Activated T-cell treated with anti-CD3 and anti-CD28 coated beads, Interleukin-2, amount 50 U/mL, for 72 hours (primary cell): ENCODE measurements at regions not wholly inside any gene's neighbourhood (a gene's known extent, or its start where the extent isn't known, plus 50 kb on each side); places are given as distances from the start of the nearest gene placed in this dataset.

ENCODE experiments used
- ATAC-seq, 2 donors: fragments of 150-1000 bp; cut with Tn5 transposase; replicated peaks in 1 of 2; 2 replicates each; pipeline ENCODE4 v1.10.0; 2021; ENCODE audit warnings: moderate library complexity in 2 of 2, mild to moderate bottlenecking in 1 of 2
- DNase-seq, 2 donors: peaks; one replicate each; pipeline ENCODE4 v3.0.0; 2021 to 2022; ENCODE audit warnings: mixed read lengths in 1 of 2
- H3K27ac Mint-ChIP-seq: one replicate; pipeline ENCODE4 v1.8.0; 2022; ENCODE audit warnings: mild to moderate bottlenecking, moderate library complexity, mixed read lengths
- H3K27me3 Mint-ChIP-seq: one replicate; pipeline ENCODE4 v1.8.0; 2022; ENCODE audit warnings: low read depth, mixed read lengths
- H3K36me3 Mint-ChIP-seq, 2 donors: one replicate each; pipeline ENCODE4 v1.8.0; 2022; ENCODE audit warnings: mixed read lengths in 2 of 2, mild to moderate bottlenecking in 1 of 2; ENCODE audit not compliant: insufficient read depth in 2 of 2
- H3K4me1 Mint-ChIP-seq: one replicate; pipeline ENCODE4 v1.8.0; 2022; ENCODE audit warnings: low read depth, mixed read lengths
- H3K4me3 Mint-ChIP-seq, 2 donors: one replicate each; pipeline ENCODE4 v1.8.0; 2022; ENCODE audit warnings: mild to moderate bottlenecking in 2 of 2, mixed read lengths in 2 of 2, moderate library complexity in 2 of 2
- H3K9me3 Mint-ChIP-seq, 2 donors: one replicate each; pipeline ENCODE4 v1.8.0; 2022; ENCODE audit warnings: mixed read lengths in 2 of 2

GRCh38 chr2:116057538-116057937, 1615.1 kb downstream of the DPP10 start:
- H3K4me1 Mint-ChIP-seq: no peaks in the 10 kb centered on the region
- peaks cover 3 to 6% of the 10 kb centered on the region in 2 donors for H3K36me3 Mint-ChIP-seq
- DNase-seq (no peak), ATAC-seq (no peak)
- H3K27me3 Mint-ChIP-seq: no peaks in the 10 kb centered on the region
- peaks cover 2 to 13% of the 10 kb centered on the region in 2 donors for H3K9me3 Mint-ChIP-seq
- H3K4me3 Mint-ChIP-seq: no peak overlapping the region
- H3K27ac Mint-ChIP-seq: no peak overlapping the region

DNA sequence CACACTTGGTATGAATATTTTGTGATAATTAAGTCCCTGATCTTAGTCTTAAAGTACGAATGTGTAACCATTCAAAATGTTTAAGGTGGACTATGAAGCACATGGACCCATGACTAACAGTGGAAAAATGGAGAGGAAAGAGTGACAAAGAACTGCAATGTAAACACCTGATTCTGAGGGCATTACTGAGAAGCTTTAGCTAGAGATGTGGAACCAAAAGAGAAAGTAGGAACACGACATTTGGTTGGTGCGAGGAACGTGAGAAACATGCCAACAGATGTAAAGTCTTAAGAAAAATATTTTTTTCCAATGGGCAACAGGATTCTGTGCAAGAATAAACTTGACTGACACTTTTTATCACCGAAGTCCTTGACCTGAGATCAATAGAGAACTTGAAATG, 1618.6 kb downstream of the DPP10 start:
- peaks cover 2% of the 10 kb centered on the region in 2 donors for H3K36me3 Mint-ChIP-seq
- no peaks in the 10 kb centered on the region for H3K4me1 Mint-ChIP-seq
- no peak for DNase-seq
- H3K4me3 Mint-ChIP-seq: no peak overlapping the region
- no peaks in the 10 kb centered on the region for H3K27me3 Mint-ChIP-seq
- no peak for ATAC-seq
- peaks cover 3 to 11% of the 10 kb centered on the region in 2 donors for H3K9me3 Mint-ChIP-seq
- H3K27ac Mint-ChIP-seq: no peak overlapping the region

- no peak overlapping the region for H3K4me3 Mint-ChIP-seq
- no peaks in the 10 kb centered on the region for H3K4me1 Mint-ChIP-seq
- ATAC-seq: no peak
- peaks cover 9 to 10% of the 10 kb centered on the region in 2 donors for H3K9me3 Mint-ChIP-seq
- H3K36me3 Mint-ChIP-seq: no peaks in the 10 kb centered on the region
- no peak overlapping the region for H3K27ac Mint-ChIP-seq
- no peak for DNase-seq
- no peaks in the 10 kb centered on the region for H3K27me3 Mint-ChIP-seq
Measured at GRCh38 chr2:116073731-116074130, 1631.3 kb downstream of the DPP10 start.

DNA sequence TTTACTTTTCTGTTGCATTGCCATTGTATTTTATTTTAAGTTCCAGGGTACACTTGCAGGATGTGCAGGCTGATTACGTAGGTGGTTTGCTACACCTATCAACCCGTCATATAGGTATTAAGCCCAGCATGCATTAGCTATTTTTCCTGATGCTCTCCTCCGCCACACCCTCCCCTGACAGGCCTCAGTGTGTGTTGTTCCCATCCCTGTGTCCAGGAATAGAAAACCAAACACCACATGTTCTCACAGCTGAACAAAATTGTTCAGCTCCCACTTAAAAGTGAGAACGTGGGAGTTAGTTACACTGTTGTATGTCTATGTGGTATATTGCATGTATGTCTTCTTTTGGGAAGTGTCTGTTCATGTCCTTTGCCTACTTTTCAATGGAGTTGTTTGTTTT, 1631.7 kb downstream of the DPP10 start:
- ATAC-seq: no peak
- H3K4me1 Mint-ChIP-seq: no peaks in the 10 kb centered on the region
- H3K36me3 Mint-ChIP-seq: no peaks in the 10 kb centered on the region
- no peaks in the 10 kb centered on the region for H3K27me3 Mint-ChIP-seq
- H3K9me3 Mint-ChIP-seq: peaks cover 4 to 10% of the 10 kb centered on the region in 2 donors
- DNase-seq: no peak
- H3K27ac Mint-ChIP-seq: no peak overlapping the region
- H3K4me3 Mint-ChIP-seq: no peak overlapping the region

DNA sequence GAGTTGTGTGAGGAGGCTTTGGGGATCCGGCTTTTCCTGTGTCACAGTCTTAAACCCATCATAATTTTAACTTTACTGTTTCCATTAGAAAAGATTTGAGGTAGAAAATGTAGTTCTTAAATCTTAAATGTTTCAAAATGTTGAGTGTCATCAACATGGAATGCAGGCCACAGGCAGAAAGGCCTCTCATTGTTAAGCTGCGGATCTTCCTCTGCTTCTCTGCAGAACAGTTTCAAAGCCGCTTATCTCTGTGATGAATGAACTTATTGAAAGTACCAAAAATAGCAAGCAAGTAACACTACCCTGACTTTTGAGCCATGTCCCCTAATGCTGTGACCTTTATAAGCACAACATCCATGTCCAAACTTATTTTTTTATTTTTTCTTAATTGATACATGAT, 1645.8 kb downstream of the DPP10 start:
- Mint-ChIP-seq H3K36me3 (peaks cover 3% of the 10 kb centered on the region in 2 donors), H3K4me3 (no peak overlapping the region), H3K4me1 (no peaks in the 10 kb centered on the region), H3K27ac (no peak overlapping the region), H3K27me3 (no peaks in the 10 kb centered on the region), H3K9me3 (peaks cover 5 to 10% of the 10 kb centered on the region in 2 donors)
- DNase-seq (no peak), ATAC-seq (no peak)

- Mint-ChIP-seq H3K27me3 (no peaks in the 10 kb centered on the region), H3K27ac (no peak overlapping the region), H3K36me3 (peaks cover 3 to 6% of the 10 kb centered on the region in 2 donors), H3K9me3 (peaks cover 14 to 24% of the 10 kb centered on the region in 2 donors), H3K4me3 (no peak overlapping the region), H3K4me1 (no peaks in the 10 kb centered on the region)
- DNase-seq (no peak), ATAC-seq (no peak)
Measured at GRCh38 chr2:116094196-116094595, 1651.8 kb downstream of the DPP10 start.

DNA sequence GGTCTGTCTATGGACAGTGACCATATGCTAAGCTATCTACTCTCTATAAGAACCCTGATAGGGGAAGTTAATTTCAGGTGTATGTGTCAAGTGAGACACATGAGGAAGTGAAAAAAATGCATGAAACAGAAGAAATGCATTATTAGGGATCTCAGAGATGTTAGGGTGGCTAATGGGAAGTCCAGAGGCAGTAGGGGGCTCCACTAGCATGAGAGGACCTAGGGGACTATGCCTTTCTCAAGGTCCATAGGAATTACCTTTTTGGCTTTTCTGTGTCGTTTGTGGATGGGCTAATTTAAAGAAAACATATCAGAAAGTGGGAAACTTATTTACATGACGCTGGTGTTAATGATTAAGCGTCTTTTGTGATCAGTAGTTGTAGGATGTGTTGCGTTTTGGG, 1653.2 kb downstream of the DPP10 start:
- H3K27ac Mint-ChIP-seq: no peak overlapping the region
- H3K36me3 Mint-ChIP-seq: peaks cover 0 to 2% of the 10 kb centered on the region in 2 donors
- H3K4me1 Mint-ChIP-seq: no peaks in the 10 kb centered on the region
- no peaks in the 10 kb centered on the region for H3K27me3 Mint-ChIP-seq
- peaks cover 16 to 21% of the 10 kb centered on the region in 2 donors for H3K9me3 Mint-ChIP-seq
- no peak for DNase-seq
- no peak for ATAC-seq
- H3K4me3 Mint-ChIP-seq: no peak overlapping the region

DNA sequence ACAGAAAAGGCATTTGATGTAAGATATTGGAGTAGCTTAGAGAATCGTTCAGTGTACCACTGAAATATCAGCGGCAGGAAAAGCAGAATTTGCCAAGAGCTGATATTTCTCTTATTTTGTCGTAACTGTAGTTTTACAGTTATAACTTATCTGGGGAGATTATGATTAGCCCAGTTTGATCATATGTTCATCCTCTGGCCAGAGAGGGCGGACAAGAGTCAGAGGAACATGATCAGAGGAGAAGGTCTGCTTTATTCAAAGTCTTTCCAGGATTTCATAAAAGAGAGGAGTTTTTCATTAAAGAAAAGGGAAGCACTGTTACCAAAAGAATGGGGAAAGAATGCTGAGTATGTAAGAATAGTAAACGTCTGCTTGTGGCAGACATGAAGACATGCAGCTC, 1655.6 kb downstream of the DPP10 start:
- Mint-ChIP-seq H3K9me3 (peaks cover 16% of the 10 kb centered on the region in 2 donors), H3K36me3 (peaks cover 0 to 2% of the 10 kb centered on the region in 2 donors), H3K27me3 (no peaks in the 10 kb centered on the region), H3K4me3 (no peak overlapping the region), H3K4me1 (no peaks in the 10 kb centered on the region), H3K27ac (no peak overlapping the region)
- DNase-seq: no peak
- ATAC-seq: no peak

- ATAC-seq (no peak), DNase-seq (no peak)
- Mint-ChIP-seq H3K27me3 (no peaks in the 10 kb centered on the region), H3K36me3 (no peaks in the 10 kb centered on the region), H3K4me3 (no peak overlapping the region), H3K9me3 (peaks cover 0 to 3% of the 10 kb centered on the region in 2 donors), H3K27ac (no peak overlapping the region), H3K4me1 (no peaks in the 10 kb centered on the region)
Measured at GRCh38 chr2:116109471-116109870, 1667.0 kb downstream of the DPP10 start.

DNA sequence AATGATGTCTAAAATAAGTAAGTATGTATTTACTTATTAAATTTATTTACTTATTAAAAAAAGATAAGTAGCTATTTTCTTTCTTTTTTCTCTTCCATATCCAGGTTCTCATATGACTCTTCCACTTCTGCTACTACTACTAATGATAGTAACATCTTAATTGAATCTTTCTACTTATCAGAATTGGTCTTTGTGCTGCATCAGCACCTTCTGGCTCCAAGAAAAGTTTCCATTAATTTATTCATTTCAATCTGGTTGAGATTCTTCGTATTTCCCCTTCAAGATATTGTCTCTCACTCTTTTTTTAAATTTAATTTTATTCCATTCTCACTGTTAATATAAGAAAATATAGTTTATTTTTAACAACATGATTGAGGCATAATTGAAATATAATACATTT, 1675.4 kb downstream of the DPP10 start:
- H3K27me3 Mint-ChIP-seq: no peaks in the 10 kb centered on the region
- peaks cover 0 to 2% of the 10 kb centered on the region in 2 donors for H3K36me3 Mint-ChIP-seq
- no peak overlapping the region for H3K4me3 Mint-ChIP-seq

DNA sequence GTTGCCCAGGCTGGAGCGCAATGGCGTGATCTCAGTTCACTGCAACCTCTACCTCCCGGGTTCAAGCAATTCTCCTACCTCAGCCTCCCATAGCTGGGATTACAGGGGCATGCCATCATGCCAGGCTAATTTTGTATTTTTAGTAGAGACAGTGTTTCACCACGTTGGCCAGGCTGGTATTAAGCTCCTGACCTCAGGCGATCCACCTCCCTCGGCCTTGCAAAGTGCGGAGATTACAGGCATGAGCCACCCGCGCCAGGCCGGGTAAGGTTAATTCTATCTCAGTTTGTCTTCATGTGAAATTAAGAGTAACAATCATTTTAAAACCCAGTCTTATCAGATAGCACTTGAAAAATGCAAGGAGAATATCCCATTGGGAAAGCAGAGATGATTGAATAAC, 1681.7 kb upstream of the DDX18 start:
- H3K27me3 Mint-ChIP-seq: no peaks in the 10 kb centered on the region
- H3K4me1 Mint-ChIP-seq: no peaks in the 10 kb centered on the region
- ATAC-seq: no peak
- peaks cover 2 to 7% of the 10 kb centered on the region in 2 donors for H3K9me3 Mint-ChIP-seq
- no peak overlapping the region for H3K4me3 Mint-ChIP-seq
- no peak overlapping the region for H3K27ac Mint-ChIP-seq
- H3K36me3 Mint-ChIP-seq: peaks cover 0 to 2% of the 10 kb centered on the region in 2 donors
- no peak for DNase-seq

More for the DNA sequence above, 1675.4 kb downstream of the DPP10 start:
- no peak overlapping the region for H3K27ac Mint-ChIP-seq
- H3K9me3 Mint-ChIP-seq: peaks cover 5 to 7% of the 10 kb centered on the region in 2 donors
- no peak for ATAC-seq
- no peak for DNase-seq
- H3K4me1 Mint-ChIP-seq: no peaks in the 10 kb centered on the region

GRCh38 chr2:116133381-116133942, 1681.0 kb upstream of the DDX18 start:
- H3K4me3 Mint-ChIP-seq: no peak overlapping the region
- H3K27me3 Mint-ChIP-seq: no peaks in the 10 kb centered on the region
- DNase-seq (no peak), ATAC-seq (no peak)
- H3K27ac Mint-ChIP-seq: no peak overlapping the region
- H3K4me1 Mint-ChIP-seq: no peaks in the 10 kb centered on the region
- peaks cover 0 to 2% of the 10 kb centered on the region in 2 donors for H3K36me3 Mint-ChIP-seq
- peaks cover 2 to 7% of the 10 kb centered on the region in 2 donors for H3K9me3 Mint-ChIP-seq

- no peaks in the 10 kb centered on the region for H3K4me1 Mint-ChIP-seq
- no peak for ATAC-seq
- H3K27ac Mint-ChIP-seq: no peak overlapping the region
- no peak for DNase-seq
- no peaks in the 10 kb centered on the region for H3K27me3 Mint-ChIP-seq
- H3K9me3 Mint-ChIP-seq: peaks cover 7 to 16% of the 10 kb centered on the region in 2 donors
- H3K36me3 Mint-ChIP-seq: no peaks in the 10 kb centered on the region
- no peak overlapping the region for H3K4me3 Mint-ChIP-seq
Measured at GRCh38 chr2:116141891-116142474, 1672.5 kb upstream of the DDX18 start.
